GM13976 (cell line): ENCODE measurements at regions not wholly inside any gene's neighbourhood (a gene's known extent, or its start where the extent isn't known, plus 50 kb on each side); places are given as distances from the start of the nearest gene placed in this dataset.

Experiments
- DNase-seq: peaks from one replicate; pipeline ENCODE4 v3.0.0; 2012; ENCODE audit warnings: low spot score
- CTCF ChIP-seq: IDR thresholded peaks from 2 replicates; pipeline ENCODE4 v1.5.1; 2012; ENCODE audit warnings: borderline replicate concordance, mild to moderate bottlenecking; ENCODE audit not compliant: insufficient read depth; ENCODE audit errors: extremely low read depth, missing control alignments, control extremely low read depth
- in situ Hi-C: fragments of 300-500 bp; cut with MboI; formaldehyde crosslinking; loops from one replicate; pipeline ENCODE4 v1.12.0; 2022; ENCODE audit warnings: low sequenced_read_pairs, mixed read lengths, inconsistent platforms; ENCODE audit not compliant: unreplicated experiment

DNA sequence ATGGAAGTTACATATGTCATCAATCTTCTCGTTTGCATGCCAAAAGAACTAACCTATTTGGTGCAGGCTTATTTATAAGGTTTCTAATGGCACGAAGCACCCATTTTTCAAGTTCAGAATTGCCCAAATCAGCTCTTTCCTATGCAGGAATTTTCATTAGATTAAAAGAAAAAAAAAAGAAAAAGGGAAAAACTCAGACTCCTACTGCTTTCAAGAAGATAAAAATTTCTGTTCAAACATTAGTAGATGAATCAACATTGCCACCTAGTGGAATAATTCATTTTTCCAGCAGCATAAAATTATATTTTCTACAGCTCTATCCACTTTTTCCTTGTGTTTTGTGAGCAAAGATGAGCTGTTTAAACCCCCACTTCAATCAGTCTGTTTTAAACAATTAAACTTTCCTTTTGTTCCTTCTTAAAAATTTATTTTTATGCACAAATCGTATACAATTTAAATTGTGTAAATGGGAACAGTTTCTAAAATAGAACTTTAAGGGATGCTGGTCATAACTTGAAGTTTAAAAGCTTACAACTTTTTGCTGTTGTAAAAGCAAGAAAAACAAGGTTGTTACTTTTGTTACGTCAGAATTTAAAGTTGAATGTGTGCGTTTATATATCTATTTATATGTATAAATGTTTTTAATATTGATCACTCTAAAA is 309.9 kb downstream of the ARAP2 start:
- in situ Hi-C loops = no loop called here
- TF ChIP-seq CTCF = peak; percentile 27
- DNase-seq = no peak

- TF ChIP-seq CTCF = no peak
- in situ Hi-C loops = no loop called here
- DNase-seq = no peak
These were observed 305.4 kb downstream of the ARAP2 start for GRCh38 chr4:35938936-35939335.

GRCh38 chr4:35939751-35940150 is 304.6 kb downstream of the ARAP2 start:
- DNase-seq = no peak
- in situ Hi-C loops = no loop called here
- no peak for TF ChIP-seq CTCF

DNA sequence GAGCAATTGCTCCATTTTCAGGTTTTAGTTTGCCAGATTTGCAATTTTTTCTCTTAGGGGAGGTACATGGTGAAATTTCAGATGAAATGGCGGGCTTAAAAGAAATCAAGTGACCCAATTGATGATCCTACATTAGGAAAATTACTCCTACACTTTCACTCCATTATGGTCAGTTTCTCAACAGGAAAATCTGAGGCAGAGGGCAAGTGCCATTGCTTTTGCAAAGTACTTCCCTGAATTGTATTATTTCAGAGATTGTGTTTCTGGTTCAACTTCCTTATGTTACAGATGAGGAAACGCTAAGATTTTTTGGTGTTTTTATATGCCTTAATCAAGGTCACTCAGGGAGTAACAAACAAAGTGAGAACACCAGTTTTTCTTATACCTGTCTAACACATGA is 302.2 kb downstream of the ARAP2 start:
- no peak for DNase-seq
- TF ChIP-seq CTCF = no peak

GRCh38 chr4:35943606-35944005 is 300.7 kb downstream of the ARAP2 start:
- in situ Hi-C loops = no loop called here
- no peak for TF ChIP-seq CTCF
- no peak for DNase-seq

More for the DNA sequence above, 302.2 kb downstream of the ARAP2 start:
- in situ Hi-C loops = no loop called here

DNA sequence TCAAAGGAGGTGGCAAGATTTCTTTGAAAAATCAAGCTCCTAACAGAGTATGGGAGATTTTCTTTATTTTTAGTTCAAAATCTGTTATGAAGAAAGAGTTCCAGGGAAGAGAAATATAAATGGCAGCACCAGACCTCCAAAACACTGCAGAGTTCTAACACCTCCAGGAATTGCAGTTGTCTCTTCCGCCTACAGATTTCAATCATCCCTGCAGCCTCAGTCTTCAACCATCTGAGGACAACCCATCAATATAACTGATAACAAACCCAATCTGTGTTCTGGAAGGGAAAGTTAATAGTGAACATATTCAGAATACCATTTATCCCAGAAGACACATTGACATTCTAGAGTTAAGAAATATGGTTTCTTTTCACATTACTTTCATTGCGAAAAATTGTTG is 296.1 kb downstream of the ARAP2 start:
- DNase-seq = no peak
- TF ChIP-seq CTCF = no peak
- in situ Hi-C loops = no loop called here
